HG03066 (cell line): ENCODE measurements at regions not wholly inside any gene's neighbourhood (a gene's known extent, or its start where the extent isn't known, plus 50 kb on each side); places are given as distances from the start of the nearest gene placed in this dataset.
"Not testable (repeated sequence)": the region's sequence is repeated elsewhere in the genome, so short reads cannot be mapped to it uniquely, and the experiment has no call there.

Experiments used
- ATAC-seq: cut with Tn5 transposase; IDR thresholded peaks from one replicate; pipeline ENCODE4 v1.9.1; 2021; ENCODE audit warnings: low read depth; ENCODE audit not compliant: unreplicated experiment

DNA sequence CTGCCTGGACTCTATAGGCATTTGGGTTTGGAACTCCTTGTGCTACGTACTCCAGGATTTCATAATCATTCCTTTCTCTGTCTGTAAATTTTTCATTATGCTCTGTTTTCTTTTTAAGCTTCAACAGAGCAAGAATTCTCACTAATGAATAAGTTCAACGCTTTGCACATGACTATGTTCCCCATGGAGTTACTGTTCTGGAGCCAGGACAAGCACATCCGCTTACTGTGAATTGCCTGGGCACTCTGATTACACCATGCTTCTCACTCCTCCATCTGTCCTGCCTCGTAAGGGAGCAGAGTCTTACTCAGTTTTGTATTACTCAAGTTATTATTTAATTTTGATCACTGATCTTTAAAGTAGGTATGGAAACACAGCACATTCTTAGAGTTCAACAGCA is 472.7 kb downstream of the RAP2B start:
- no peak for ATAC-seq

DNA sequence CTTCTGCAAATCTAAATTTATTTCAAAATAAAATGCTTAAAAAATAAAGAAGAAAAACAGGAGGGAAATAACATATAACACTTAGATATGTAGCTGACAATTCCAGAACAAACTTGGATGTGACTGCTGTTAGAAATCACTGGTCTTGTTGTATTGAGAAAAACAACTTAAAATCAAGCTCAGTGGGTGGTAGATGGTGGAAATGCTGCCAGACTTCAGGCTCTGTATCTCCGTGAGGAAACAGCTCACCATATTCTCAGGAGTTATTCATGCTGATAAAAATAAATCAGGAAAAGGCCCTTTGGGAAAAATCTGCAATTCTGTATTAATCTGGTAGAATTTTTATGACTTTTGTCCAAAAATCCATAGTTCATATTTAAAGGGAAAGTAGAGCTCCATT is 477.6 kb downstream of the RAP2B start:
- ATAC-seq, result no peak

DNA sequence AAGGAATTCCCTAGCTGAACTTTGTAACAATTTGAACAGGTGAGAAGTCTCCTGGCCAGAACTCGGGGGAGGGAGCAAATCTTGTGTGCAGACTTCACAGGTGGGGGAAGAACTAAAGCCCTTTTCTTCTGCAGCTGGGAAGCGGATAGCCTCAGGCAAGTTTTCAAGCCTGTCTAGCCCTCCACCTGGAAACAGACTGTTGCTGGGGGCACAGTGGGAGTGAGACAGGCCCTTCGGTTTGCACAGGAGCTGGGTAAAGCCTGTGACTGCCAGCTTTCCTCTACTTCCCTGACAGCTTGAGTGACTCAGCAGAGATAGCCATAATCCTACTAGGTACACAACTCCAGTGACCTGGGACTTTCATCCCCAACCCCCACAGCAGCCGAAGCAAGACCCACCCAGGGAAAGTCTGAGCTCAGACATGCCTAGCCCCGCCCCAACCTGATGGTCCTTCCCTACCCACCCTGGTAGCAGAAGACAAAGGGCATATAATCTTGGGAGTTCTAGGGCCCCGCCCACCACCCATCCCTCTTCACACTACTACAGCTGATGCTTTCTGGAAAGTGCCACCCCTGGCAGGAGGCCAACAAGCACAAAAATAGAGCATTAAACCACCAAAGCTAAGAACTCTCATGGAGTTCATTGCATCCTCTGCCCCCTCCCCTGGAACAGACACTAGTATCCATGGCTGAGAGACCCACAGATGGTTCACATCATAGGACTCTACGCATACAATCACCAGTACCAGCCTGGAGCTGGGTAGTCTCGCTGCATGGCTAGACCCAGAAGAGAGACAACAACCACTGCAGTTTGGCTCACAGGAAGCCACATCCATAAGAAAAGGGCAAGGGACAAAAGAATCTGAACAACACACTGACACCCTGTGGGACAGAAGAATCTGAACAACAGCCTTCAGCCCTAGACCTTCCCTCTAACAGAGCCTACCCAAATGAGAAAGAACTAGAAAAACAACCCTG is 479.0 kb downstream of the RAP2B start:
- ATAC-seq, result no peak

DNA sequence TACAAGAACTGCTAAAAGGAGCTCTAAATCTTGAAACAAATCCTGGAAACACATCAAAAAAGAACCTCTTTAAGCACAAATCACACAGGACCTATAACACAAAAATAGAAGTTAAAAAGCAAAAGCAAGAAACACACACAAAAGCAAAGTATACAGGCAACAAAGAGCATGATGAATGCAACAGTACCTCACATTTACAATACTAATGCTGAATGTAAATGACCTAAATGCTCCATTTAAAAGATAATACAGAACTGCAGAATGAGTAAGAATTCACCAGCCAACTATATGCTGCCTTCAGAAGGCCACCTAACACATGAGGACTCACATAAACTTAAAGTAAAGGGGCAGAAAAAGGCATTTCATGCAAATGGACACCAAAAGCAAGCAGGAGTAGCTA is 478.6 kb upstream of the ARHGEF26 start:
- not testable (repeated sequence) for ATAC-seq

DNA sequence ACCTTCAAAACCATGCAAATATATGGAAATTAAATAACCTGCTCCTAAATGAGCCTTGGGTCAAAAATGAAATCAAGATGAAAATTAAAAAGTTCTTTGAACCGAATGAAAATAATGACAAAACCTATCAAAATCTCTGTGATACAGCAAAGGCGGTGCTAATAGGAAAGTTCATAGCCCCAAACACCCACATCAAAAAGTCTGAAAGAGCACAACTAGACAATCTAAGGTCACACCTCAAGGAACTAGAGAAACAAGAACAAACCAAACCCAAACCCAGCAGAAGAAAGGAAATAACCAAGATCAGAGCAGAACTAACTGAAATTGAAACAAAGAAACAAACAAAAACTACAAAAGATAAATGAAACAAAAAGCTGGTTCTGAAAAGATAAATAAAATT is 477.7 kb upstream of the ARHGEF26 start:
- not testable (repeated sequence) for ATAC-seq

DNA sequence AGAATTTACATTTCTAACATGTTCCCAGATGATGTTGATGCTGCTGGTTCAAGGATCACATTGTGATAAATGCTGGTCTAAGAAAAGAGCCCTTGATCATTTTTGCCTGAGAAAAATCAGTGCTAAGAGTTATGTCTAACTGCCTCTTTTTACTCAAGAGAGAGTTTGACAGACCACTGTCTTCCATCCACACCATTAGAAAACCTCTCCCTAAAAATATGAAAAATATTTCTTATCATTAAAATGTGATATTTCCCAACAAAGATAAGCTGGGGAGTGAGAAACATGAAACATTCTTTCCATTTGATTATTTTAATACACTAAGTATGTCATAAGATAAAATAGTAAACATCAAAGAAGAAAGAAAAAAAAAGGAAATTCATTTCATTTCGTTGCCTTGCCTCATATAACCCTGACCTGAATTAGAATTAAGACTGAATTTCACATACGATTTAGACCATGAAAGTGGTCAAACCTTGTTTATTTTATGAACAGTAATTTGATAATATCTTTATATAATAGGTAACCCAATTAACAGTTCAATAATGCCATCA is 471.8 kb upstream of the ARHGEF26 start:
- no peak for ATAC-seq

DNA sequence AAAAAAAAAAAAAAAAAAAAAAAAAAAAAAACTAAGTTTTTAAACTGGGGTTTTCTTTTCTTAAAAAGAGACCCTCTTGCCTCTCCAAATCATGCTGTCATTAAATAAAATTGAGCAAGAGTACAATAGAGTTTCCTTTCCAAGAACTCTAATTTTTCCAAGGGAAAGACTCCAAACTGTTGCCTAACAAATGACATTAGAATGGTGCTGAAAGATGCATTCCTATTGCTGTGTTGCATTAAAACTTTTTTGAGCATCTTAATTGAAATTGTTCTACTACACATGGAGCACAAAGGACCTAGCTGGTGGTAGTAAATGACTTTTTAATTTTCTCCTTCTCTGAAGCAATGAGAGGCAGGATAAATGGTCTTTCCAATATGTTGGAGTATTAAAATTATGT is 469.1 kb upstream of the ARHGEF26 start:
- no peak for ATAC-seq

DNA sequence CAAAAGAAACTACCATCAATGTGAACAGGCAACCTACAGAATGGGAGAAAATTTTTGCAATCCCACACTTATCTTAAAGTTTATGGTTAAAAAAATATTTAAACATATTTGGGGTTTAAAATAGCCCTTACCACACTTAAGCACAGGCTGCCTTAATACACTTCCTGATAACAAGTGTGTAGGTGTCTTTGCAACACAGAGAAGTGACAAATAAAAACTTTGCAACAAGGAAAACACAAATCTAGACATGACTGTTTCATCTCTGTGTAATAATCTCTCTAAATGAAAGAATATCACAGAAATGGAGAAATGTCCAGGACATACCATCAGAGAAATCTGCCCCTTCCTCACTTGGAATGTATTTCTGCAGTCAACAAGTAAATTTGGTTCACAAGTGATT is 464.1 kb upstream of the ARHGEF26 start:
- no peak for ATAC-seq

DNA sequence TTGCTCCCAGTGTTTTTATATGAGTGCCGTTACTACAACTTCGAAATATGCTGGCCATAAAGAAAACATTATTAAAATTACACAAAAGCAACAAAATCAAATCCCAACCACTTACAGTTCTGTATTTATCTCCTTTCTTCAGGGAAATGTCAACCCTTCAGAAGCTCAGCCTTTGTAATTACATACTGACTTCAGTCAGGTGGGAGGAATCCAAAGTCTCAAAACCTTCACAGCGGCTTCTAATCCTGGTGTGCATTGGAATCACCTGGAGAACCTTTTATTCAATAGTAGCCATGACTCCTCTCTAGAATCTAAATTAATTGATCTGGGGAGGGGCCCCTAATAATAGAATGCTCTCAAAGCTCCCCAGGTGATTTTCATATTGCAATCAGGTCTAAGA is 463.7 kb upstream of the ARHGEF26 start:
- ATAC-seq, result no peak

DNA sequence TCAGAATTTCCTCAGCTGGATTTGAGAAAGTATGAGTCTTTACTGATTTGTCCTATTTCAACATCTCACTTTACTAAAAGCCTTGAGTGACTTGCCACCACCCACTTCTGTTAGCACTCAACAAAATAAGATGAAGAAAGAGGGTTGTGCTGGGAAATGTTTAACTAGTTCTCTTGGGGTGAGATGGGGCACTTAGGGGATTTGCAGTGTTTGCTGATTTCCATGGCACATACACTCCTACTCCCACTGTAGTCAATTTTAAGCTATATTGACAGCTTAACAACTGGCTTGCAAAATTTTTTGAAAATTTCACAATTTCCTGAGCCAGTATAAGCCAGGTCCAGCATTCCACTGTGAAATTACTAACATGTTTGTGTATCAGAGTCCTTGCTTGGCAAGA is 463.1 kb upstream of the ARHGEF26 start:
- ATAC-seq, result no peak

DNA sequence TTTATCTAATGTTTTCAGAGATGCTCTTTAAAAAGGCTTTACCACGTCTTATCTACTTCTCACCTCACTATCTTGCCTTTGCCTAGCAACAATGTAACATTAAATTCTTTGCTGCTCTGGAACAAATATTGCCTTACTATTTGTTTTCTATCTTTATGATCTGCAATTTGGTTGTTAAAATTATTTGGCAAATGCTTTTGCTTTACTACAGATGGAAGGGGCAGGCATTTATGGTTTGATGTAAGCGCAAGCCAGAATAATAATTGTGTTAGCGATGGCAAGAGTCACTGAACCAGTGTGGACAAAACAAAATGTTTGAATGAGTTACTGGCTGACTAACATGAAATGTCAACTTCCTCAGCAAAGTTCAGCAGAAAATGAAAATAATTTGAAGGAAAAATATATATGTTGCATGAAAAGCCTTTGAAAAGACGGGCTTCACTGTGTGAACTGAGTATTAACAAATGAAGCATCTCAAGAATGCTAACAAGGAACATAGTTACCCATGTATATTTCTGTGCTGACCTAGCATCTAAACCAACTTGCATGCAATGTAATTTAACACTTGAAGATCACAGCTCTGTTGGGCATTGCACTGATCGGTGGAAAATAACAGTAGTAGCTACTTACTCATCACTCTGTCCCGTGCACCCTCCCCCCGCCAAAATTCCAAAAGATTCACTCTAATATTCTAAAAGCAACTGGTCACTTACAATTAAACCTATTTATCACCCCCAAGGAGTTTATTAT is 454.0 kb upstream of the ARHGEF26 start:
- no peak for ATAC-seq

DNA sequence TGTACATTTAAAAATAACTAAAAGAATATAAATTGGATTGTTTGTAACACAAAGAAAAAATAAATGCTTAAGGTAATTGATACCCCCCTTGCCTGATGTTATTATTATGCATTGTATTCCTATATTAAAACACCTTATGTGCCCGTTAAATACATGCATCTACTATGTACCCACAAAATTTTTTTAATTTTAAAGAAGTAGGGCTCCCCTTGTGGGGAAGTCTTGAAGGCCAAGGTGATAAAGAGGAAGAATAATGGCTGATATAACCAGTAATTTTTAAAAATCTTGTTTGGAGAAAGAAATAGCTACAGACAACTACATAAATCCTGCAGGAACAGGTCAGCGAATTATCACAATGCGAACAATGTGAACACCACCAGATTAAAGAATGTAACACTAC is 451.7 kb upstream of the ARHGEF26 start:
- no peak for ATAC-seq

DNA sequence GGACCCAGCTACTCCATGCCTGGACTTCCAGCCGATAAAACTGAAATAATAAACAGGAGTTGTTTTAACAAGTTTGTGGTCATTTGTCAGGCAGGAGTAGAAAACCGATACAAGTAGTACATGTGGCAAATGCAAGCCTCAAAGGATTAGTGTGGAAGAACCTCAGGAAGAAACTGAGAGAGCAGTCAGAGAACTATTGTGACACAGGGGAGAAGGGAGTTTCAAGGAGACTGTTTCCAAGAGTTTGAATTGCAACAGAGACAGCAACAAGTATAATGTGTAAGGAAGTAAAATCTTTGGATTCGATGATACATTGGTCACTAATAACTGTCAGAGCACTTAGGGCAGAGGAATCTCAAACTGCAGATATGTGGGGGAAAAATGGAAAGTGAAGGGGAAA is 450.6 kb upstream of the ARHGEF26 start:
- ATAC-seq, result no peak

DNA sequence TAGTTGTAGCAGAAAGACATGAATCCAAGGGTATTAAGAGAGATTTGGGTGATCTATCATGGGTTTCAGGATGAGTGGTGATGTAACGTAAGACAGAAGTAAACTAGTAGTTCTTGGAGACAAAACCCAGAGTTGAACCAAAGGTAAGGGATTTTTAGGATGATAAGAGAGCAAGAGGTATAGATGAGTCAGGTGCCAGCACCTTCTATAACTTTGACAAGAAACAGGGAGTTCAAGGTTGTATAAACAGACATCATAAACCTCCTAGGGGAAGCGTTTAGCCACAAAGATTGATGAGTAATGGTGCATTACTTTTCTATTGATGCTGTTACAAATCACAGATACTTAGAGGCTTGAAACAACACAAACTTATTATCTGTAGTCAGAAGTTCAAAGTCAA is 447.3 kb upstream of the ARHGEF26 start:
- ATAC-seq, result no peak

DNA sequence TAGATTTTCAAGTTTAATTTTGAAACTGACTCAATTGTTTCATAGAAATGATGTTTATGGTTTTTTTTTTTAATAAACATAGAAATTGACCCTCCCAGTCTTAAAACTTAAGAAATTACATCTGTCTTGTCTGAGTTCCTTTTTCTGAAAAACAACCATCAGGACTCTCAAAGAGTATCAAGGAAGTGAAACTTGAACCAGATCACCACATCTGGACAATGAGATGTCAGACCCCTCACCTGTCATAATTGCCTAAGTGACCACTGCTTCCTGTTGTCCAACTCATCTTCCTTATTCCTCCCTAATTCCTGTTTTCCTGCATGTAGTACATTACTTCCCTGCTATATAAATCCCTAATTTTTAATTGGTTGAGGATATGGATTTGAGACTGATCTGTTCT is 441.5 kb upstream of the ARHGEF26 start:
- no peak for ATAC-seq

DNA sequence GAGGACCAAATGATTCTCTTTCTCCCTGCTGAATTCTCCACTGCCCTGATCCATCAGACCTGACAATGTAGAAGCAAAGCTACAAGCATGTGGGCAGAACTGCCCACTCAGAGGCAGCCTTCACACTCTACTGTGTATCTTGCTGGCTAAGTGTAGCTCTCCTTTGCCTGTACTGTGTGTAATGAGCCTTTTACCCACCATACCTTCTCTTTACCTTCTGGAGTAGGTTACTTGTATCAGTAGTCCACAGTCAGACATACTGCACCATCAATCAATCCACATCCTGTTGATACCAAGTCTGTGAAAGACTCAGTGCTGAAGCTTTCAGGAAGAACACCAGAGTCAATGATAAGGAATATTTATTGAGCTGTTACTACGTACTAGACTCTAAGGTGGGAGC is 440.7 kb upstream of the ARHGEF26 start:
- ATAC-seq, result no peak

DNA sequence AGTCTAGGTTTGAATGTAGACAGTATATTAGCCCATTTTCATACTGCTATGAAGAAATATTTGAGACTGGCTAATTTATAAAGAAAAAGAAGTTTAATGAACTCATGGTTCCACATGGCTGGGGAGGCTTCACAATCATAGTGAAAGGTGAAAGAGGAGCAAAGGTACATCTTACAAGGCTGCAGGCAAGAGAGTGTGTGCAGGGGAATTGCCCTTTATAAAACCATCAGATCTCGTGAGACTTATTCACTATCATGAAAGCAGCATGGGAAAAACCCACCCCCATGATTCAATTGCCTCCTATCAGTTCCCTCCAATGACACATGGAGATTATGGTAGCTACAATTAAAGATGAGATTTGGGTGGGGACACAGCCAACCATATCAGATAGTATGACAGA is 440.1 kb upstream of the ARHGEF26 start:
- no peak for ATAC-seq

DNA sequence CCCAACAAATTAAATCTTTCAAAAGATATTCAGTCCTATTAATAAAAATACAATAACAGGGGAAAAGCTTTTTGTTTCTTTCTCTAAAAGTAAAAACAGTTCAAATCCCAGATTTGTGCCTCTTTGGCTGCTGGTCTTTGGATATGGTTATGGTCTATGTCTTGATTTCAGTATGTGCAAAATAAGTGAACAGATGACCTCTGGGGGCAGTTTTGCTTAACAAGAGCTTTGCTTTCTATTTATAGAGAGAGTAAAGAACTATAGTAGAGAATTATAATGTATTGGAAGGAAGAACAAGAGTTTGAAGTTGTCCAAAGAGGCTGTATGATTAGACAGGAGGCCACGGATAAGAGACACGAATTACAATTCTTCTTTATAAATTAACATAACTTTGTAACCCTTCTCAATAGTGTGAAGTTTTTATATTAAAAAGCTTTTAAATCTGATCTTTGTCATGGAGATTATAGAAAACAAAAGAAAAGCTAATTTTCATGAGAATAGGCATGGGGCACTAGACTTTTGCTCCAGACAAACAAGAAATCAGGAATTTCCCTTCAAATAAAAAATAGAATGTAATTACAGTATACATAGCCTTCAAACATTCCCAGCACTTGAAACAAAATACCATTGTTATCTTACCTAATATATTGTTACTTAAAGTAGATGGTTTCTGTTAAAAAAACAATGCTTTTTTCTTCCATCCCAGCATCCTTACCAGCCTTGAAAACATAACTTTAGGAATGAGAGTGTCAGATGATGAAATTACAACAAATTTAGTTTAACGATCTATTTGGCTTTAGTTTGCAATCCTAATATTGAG is 432.7 kb upstream of the ARHGEF26 start:
- no peak for ATAC-seq

DNA sequence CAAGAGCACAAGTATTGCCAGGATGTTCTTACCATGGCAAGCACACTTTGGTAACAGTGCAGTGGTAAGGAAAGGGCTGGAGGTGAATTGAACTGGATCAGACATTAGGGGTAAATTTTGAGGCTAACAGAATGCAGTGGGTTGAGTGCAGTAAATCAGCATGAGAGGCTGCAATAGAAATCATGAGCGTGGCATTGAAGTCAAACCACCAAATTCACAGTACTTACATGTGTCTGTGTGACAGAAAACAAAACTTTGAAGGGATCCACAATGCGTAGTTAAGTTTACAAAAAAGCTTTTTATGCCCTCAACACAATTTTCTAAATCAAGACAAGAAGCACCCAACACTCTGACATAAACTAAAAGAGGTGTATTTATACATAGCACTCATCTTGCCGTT is 428.0 kb upstream of the ARHGEF26 start:
- no peak for ATAC-seq

DNA sequence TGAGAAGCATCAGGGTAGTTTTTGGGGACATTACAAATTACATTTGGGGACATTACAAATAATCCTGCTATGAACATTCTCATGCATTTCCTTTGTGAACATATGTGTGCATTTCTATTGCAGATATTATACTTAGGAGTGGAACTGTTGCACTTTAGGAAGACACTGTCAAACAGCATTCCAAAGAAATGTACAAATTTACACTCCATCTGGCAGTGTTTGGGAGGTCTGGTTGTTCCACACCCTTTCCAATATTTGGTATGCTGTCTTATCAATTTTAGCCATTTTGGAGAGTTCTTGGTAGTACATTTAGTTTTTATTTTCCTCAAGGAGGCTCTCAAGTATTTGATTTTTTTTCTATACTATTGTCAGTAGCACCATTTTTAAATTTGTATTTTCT is 419.1 kb upstream of the ARHGEF26 start:
- ATAC-seq, result no peak

DNA sequence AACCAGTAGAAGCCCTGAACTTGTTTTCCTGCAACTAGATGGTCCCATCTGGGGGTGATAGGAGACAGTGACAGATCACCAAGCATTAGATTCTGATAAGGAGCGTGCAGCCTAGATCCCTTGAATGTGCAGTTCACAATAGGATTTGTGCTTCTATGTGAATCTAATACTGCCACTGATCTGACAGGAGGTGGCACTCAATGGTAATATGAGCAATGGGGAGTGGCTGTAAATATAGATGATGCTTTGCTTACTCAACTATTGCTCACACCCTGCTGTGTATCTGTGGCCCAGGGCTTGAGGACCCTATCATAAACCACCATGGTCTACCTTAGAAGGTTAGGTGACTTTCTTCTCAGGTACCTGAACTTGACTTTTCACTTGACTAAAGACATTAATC is 417.1 kb upstream of the ARHGEF26 start:
- no peak for ATAC-seq
